ENCODE measurements at regions not wholly inside any gene's neighbourhood (a gene's known extent, or its start where the extent isn't known, plus 50 kb on each side); places are given as distances from the start of the nearest gene placed in this dataset.

- DNase-seq (ENCODE audit: low spot score) = no peak
- H3K9me3 ChIP-seq (ENCODE audit: low read depth, low read length, poor library complexity, severe bottlenecking) = peaks cover 10% of the 10 kb centered on the region
- no peaks in the 10 kb centered on the region for H3K36me3 ChIP-seq (ENCODE audit: insufficient read depth, low read length, poor library complexity, severe bottlenecking)
- TF ChIP-seq CTCF (conservative IDR thresholded peaks at IDR 0.05; ENCODE audit: low read depth, low read length) (no peak), EZH2 (IDR thresholded peaks at IDR 0.05; ENCODE audit: borderline replicate concordance, low read depth, low read length, poor library complexity, severe bottlenecking) (no peak)
- intact Hi-C loops (cut with micrococcal nuclease; ENCODE audit: unreplicated experiment) = no loop called here
- CTCF ChIA-PET = no interaction called here
- POLR2A ChIA-PET (ENCODE audit: low non-redundant PET) = no interaction called here
- BruUV-seq (replicated peaks) = no TSS peak
- H3K4me1 ChIP-seq (ENCODE audit: insufficient read depth, low read length, poor library complexity, severe bottlenecking) = no peaks in the 10 kb centered on the region
- no peak overlapping the region for H3K27ac ChIP-seq (ENCODE audit: low read depth, low read length, poor library complexity, severe bottlenecking)
- no peaks in the 10 kb centered on the region for H3K27me3 ChIP-seq (replicated peaks; ENCODE audit: insufficient read depth, low read depth, low read length, poor library complexity)
- no peak overlapping the region for H3K4me3 ChIP-seq (ENCODE audit: low read depth, low read length, poor library complexity, severe bottlenecking)
Observed at GRCh38 chr6:76772951-76773350, 690.3 kb downstream of the HTR1B start.

GRCh38 chr6:76771059-76771634, 692.1 kb downstream of the HTR1B start:
- H3K9me3 ChIP-seq (ENCODE audit: low read depth, low read length, poor library complexity, severe bottlenecking) = peaks cover 10% of the 10 kb centered on the region
- no peak for DNase-seq (ENCODE audit: low spot score)
- CTCF ChIA-PET = no interaction called here
- no peak overlapping the region for H3K4me3 ChIP-seq (ENCODE audit: low read depth, low read length, poor library complexity, severe bottlenecking)
- TF ChIP-seq CTCF (conservative IDR thresholded peaks at IDR 0.05; ENCODE audit: low read depth, low read length) = no peak
- TF ChIP-seq EZH2 (IDR thresholded peaks at IDR 0.05; ENCODE audit: borderline replicate concordance, low read depth, low read length, poor library complexity, severe bottlenecking) = no peak
- no peaks in the 10 kb centered on the region for H3K4me1 ChIP-seq (ENCODE audit: insufficient read depth, low read length, poor library complexity, severe bottlenecking)
- BruUV-seq (replicated peaks) = no TSS peak
- POLR2A ChIA-PET (ENCODE audit: low non-redundant PET) = no interaction called here
- intact Hi-C loops (cut with micrococcal nuclease; ENCODE audit: unreplicated experiment) = no loop called here
- no peak overlapping the region for H3K27ac ChIP-seq (ENCODE audit: low read depth, low read length, poor library complexity, severe bottlenecking)
- H3K27me3 ChIP-seq (replicated peaks; ENCODE audit: insufficient read depth, low read depth, low read length, poor library complexity) = no peaks in the 10 kb centered on the region
- no peaks in the 10 kb centered on the region for H3K36me3 ChIP-seq (ENCODE audit: insufficient read depth, low read length, poor library complexity, severe bottlenecking)

- H3K9me3 ChIP-seq (ENCODE audit: low read depth, low read length, poor library complexity, severe bottlenecking) = peaks cover 13% of the 10 kb centered on the region
- H3K4me3 ChIP-seq (ENCODE audit: low read depth, low read length, poor library complexity, severe bottlenecking) = no peak overlapping the region
- H3K27me3 ChIP-seq (replicated peaks; ENCODE audit: insufficient read depth, low read depth, low read length, poor library complexity) = no peaks in the 10 kb centered on the region
- BruUV-seq (replicated peaks) = no TSS peak
- POLR2A ChIA-PET (ENCODE audit: low non-redundant PET) = no interaction called here
- H3K36me3 ChIP-seq (ENCODE audit: insufficient read depth, low read length, poor library complexity, severe bottlenecking) = no peaks in the 10 kb centered on the region
- H3K4me1 ChIP-seq (ENCODE audit: insufficient read depth, low read length, poor library complexity, severe bottlenecking) = no peaks in the 10 kb centered on the region
- no peak for DNase-seq (ENCODE audit: low spot score)
- no peak for TF ChIP-seq CTCF (conservative IDR thresholded peaks at IDR 0.05; ENCODE audit: low read depth, low read length)
- TF ChIP-seq EZH2 (IDR thresholded peaks at IDR 0.05; ENCODE audit: borderline replicate concordance, low read depth, low read length, poor library complexity, severe bottlenecking) = no peak
- intact Hi-C loops (cut with micrococcal nuclease; ENCODE audit: unreplicated experiment) = no loop called here
- CTCF ChIA-PET = no interaction called here
- H3K27ac ChIP-seq (ENCODE audit: low read depth, low read length, poor library complexity, severe bottlenecking) = no peak overlapping the region
Observed at GRCh38 chr6:76770281-76770680, 693.0 kb downstream of the HTR1B start.

Measured in A673 (cell line).